Mammary epithelial cell (primary cell): ENCODE measurements at regions not wholly inside any gene's neighbourhood (a gene's known extent, or its start where the extent isn't known, plus 50 kb on each side); places are given as distances from the start of the nearest gene placed in this dataset.

Source experiments
- CTCF ChIP-seq, 2 donors: IDR thresholded peaks in 1 of 2; conservative IDR thresholded peaks in 1 of 2; 2 replicates each; pipeline ENCODE4 v1.5.1; 2011 to 2012; ENCODE audit warnings: inconsistent platforms in 2 of 2, low read length in 2 of 2, mild to moderate bottlenecking in 2 of 2, control low read depth in 1 of 2, low read depth in 1 of 2; ENCODE audit not compliant: insufficient read depth in 1 of 2; ENCODE audit errors: extremely low read depth in 1 of 2
- EZH2 ChIP-seq: IDR thresholded peaks from 2 replicates; pipeline ENCODE4 v1.6.1; 2012; ENCODE audit warnings: low read length, inconsistent platforms, borderline replicate concordance

DNA sequence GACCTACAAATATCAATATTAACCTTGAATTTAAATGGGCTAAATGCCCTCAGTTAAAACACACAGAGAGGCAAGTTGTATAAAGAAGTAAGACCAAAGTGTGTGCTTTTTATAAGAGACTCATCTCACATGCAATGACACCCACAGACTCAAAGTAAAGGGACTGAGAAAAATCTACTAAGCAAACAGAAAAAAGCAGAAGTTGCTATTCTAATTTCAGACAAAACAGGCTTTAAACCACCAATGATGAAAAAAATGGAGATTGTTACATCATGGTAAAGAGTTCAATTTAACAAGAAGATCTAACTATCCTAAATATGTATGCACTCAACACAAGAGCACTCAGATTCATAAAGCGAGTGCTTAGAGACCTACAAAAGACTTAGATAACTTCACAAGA is 741.9 kb upstream of the MARCKS start:
- TF ChIP-seq EZH2 (no peak), CTCF (conservative IDR thresholded peaks at IDR 0.05 in 1 of 2, IDR thresholded peaks at IDR 0.05 in 1 of 2; ENCODE audit: extremely low read depth in 1 of 2, insufficient read depth in 1 of 2, low read depth in 1 of 2, low read length in 2 of 2) (no peak)
